ENCODE measurements at regions not wholly inside any gene's neighbourhood (a gene's known extent, or its start where the extent isn't known, plus 50 kb on each side); places are given as distances from the start of the nearest gene placed in this dataset.
A peak's percentile ranks its signal among the peaks of the same experiment; 100 is the strongest.
"Not testable (repeated sequence)": the region's sequence is repeated elsewhere in the genome, so short reads cannot be mapped to it uniquely, and the experiment has no call there.

- no peak for DNase-seq (ENCODE audit: low read depth)
Measured at GRCh38 chr14:30159374-30159773, 231.7 kb upstream of the PRKD1 start.

DNA sequence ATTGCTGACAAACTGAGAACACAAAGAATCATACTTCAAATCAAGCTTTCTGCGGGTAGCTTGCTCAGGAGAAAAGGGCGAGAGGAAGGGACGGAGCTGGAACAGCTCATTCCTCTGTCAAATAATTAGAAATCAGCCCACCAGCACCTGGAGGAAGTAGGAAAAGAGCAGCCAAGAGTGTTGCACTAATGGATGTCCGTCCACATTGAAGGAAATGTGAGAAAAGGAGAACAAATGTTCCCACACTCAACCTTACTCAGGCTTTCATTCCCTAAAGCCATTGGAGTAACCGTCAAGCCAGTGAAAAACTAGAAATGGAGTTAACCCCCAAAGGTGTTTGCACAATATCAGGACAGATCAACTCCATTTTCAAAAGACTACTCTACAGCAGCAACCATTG lies 233.0 kb upstream of the PRKD1 start:
- DNase-seq (ENCODE audit: low read depth) = no peak

DNA sequence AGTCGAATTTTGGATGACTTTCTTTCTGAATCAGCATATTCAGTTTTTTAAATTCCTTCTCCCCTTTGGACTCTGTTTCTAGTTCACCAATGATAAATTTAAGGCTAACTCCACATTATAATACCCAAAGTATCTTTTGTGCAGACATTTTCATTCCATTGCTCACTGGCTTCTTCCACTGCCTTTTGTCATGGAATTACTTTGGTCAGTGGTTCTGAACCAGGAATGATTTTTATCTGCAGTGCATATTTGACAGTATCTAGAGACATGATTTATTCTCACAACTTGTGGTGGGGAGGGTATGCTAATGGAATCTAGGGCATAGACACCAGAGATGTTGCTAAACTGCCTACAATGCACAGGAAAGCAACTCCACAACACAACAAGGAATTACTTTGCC lies 234.4 kb upstream of the PRKD1 start:
- no peak for DNase-seq (ENCODE audit: low read depth)

DNA sequence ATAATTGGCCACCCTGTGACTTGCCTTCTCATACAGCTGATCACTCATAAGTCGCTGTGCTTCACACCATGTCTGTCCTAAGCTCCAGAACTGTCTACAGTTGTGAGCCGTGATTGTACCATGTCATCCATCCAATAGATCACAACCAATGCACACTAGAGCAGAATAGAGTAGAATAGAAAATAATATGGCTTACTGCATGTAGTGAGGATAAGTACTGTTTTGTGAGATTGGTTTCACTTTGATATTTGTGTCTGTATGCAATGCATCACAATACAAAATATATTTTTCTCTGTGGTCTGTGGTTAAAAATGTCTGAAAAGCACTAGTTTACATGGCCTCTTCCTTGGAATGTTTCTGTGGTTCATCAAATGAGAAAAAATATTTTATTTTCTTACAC lies 237.6 kb upstream of the PRKD1 start:
- DNase-seq (ENCODE audit: low read depth) = no peak

- DNase-seq (ENCODE audit: low read depth) = no peak
Measured at GRCh38 chr14:30177781-30178180, 250.1 kb upstream of the PRKD1 start.

DNA sequence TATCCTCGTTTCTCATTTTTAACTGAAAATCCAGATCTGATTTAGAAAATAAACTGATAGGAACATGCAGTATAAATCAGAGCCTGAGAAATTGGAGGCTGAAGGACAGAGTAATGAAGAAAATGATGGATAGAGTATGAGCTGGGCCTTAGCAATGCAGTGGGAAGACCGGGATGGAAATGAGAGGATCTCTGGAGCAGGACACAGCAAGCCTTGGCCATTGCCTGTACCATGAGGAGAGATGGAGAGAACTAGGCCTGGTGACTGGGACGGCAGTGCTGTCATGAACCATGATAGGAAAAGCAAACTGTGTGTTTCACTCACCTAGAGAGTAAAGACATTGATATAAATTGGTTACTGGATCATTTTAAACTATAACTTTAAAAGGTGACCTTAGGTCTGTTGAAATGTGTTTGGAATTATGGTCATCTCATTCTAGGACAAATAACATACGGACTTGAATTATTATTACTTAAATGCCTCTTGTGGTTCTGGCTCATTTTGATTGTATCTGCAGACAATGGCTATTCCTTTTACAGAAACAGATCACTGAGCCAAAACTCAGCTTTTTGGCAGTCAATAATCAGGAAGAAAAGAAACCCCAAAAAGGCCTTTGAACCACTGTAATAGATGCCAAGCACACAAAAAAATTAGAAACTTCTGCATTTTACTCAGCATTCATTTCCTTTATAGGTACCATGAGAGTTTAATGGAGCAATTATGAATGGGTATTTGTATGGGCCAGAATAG lies 251.9 kb upstream of the PRKD1 start:
- DNase-seq (ENCODE audit: low read depth) = no peak

GRCh38 chr14:30180219-30180618 lies 252.6 kb upstream of the PRKD1 start:
- DNase-seq (ENCODE audit: low read depth) = no peak

GRCh38 chr14:30185832-30186231 lies 258.2 kb upstream of the PRKD1 start:
- DNase-seq (ENCODE audit: low read depth) = no peak

DNA sequence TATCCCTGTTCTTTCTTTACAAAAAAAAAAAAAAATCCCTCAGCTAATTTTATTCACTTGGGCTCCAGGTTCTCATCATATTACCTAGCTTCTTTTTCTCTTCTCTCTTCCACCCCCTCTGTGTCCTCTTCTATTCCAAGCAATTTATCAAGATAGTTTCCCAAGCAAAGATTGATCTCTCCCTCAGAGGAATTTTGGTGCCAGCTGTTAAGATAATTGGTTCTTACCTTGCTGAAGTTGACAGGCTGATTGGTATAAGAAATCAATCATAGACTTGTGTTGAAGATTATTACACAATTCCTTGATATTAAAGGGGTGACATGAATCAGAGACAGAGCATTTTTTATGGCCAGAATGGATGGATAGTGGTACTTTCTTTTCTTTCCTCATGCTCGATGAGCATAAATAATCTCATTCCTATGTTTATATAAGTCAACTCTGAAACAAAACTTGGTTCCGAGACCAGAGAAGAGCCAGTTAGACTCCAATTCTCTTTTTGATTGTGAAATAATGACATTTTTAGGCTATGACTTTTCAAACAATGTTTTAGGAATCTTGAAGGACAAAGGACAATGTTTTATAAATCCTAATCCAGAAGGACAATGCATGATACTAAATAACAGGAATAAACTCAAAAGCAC lies 264.1 kb upstream of the PRKD1 start:
- DNase-seq (ENCODE audit: low read depth) = peak; percentile 19

GRCh38 chr14:30193101-30193500 lies 265.5 kb upstream of the PRKD1 start:
- DNase-seq (ENCODE audit: low read depth) = no peak

DNA sequence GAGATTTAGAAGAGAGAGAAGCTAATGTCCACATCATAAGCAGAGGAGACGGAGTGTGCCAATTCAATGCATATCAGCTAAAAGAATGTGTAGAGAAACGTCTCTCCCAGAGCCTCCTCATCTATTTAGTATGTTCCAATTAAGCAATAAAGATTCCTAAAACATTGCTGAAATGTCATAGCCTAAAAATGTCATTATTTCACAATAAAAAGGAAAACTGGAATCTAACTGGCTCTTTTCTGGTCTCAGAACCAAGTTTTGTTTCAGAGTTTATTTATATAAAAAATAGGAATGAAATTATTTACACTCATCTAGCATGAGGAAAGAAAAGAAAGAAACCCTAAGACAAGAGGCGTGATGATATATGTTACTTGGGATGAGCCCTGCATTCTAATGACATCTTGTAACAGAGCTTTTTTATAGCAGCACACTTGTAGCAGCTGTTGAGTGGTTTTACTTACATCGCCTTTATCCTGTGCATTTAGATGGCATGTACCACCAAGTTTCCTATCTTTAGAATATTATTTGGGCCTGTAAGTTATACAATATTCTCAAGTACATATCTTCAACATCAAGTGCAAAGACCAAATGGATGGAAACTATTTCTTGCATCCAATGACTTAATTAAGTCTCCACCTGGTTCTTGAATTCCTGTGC lies 266.3 kb upstream of the PRKD1 start:
- peak; percentile 87 for DNase-seq (ENCODE audit: low read depth)

DNA sequence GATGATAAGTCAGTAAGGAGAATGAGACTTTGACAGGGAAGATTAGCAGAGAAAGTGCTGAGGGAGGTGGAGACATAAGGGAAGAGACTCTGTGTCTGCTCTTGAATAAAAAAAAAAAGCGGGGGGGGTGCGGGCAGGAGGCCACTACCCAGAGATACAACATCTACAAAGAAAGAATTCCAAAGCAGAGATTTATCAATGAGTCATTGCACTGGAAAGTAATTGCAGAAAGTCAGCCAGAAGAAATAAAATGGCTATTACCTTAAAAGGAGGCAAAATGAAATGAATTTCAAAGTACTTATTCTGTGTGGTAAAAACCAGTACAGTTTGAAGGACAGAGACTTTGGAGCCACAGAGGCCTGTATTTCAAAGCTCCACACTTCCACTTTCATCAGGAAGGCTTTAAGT lies 267.1 kb upstream of the PRKD1 start:
- DNase-seq (ENCODE audit: low read depth) = peak; percentile 81

- no peak for DNase-seq (ENCODE audit: low read depth)
Measured at GRCh38 chr14:30195941-30196340, 268.3 kb upstream of the PRKD1 start.

DNA sequence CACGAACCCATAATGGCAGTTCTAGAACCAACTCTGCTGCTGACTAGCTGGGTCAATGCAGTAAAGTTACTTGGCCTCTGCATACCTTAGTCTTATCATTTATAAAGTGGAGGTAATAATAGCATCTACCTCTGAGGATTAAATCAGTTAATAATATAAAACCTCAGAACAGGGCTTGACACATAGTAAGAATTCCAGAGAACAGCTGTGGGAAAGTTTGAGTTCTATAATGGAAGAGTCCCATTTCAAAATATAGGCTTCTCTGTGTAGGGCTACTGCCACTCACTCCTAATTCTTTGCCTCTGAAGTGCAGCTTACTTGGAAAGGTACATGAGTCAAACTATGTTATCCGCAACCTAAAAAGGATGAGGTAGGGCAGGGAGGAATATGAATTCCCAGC lies 269.2 kb upstream of the PRKD1 start:
- no peak for DNase-seq (ENCODE audit: low read depth)

DNA sequence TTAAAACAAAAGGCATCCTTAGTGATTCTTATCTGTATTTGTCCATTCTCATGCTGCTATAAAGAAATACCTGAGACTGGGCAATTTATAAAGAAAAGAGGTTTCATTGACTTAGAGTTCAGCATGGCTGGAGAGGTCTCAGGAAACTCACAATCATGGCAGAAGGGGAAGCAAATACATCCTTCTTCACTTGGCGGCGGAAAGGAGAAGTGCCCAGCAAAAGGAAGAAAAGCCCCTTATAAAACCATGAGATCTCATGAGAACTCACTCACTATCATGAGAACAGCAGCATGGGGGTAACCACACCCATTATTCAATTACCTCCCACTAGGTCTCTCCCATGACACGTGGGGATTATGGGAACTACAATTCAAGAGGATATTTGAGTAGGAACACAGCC lies 271.1 kb upstream of the PRKD1 start:
- not testable (repeated sequence) for DNase-seq (ENCODE audit: low read depth)

DNA sequence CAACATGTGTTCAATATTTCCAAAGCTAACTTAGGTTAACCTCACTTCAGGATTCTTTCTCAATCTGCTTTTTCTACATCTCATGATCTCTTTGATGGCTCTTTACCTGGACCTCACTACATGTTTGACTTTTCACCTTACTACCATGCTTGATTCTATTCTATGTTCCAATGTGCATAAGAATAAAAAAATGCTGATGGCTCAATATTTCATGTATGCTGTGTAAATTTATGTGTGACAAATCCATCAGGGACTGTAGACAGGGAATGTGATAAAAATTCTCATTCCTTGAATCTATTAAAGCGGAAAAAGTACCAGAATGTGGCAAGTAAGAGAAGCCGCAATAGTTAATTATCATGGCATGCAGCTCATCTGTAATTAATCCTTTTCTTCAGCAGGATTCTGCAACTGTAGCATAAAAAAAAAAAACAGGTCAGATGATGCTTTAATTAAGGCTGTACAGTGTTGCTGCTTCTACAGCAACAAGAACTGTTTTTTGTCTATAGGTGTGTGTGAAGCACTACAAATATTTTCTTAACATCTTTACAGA lies 276.9 kb upstream of the PRKD1 start:
- DNase-seq (ENCODE audit: low read depth) = no peak

- DNase-seq (ENCODE audit: low read depth) = no peak
Measured at GRCh38 chr14:30209136-30209535, 281.5 kb upstream of the PRKD1 start.

DNA sequence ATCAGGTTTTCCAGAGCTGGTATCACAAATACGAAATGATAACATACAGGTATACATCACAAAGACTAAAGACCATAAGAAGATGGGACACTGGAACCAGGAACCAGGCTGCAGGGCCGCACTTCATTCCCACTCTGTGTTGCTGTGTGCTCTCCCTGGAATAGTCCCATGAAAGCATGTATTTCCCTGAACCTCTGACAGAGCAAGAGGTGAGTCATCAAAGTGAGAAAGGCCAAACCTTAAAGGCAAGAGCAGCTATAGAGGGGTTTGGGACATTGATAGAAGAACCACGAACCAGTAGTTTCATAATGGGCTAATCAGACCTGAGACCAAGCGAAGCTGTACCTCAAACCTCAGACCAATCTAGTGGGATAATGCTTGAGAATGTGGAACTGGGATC lies 283.0 kb upstream of the PRKD1 start:
- DNase-seq (ENCODE audit: low read depth) = peak; percentile 62

DNA sequence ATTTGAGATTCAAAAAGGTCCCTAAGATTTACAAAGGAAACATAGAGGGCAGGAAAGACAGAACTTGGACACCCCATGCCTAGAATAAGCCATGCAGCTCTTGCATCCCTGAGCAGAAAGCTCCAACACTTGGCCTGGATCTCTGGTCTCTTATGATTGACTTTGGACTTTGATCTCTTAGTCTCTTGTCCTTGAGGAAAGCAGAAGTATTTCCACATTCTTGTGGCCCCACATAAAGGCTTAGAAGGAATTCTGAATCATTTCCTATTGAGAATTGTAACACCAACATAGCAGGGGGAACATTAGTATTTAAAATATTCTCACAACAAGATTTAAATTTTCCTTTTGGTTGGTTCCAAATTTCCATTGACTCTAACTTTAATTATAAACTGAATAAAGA lies 283.7 kb upstream of the PRKD1 start:
- DNase-seq (ENCODE audit: low read depth) = peak; percentile 53

DNA sequence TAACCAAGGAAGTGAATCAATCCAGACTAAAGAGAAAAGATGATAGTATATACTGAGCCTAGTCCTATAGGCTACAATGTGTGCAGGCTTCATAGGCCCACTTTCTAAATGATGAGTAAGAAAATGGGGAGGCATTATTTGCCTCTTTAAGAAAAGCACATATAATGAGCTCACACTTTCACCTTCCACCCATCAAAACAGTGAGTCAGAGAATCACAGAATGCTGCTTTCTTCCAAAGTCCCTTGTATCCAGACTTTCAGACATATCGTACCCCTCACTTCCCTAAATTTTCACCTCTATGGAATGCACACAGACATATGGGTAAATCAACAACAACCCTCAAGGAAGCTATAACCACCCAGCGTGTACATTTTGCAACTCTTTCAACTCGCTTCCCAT lies 286.4 kb upstream of the PRKD1 start:
- DNase-seq (ENCODE audit: low read depth) = peak; percentile 45

DNA sequence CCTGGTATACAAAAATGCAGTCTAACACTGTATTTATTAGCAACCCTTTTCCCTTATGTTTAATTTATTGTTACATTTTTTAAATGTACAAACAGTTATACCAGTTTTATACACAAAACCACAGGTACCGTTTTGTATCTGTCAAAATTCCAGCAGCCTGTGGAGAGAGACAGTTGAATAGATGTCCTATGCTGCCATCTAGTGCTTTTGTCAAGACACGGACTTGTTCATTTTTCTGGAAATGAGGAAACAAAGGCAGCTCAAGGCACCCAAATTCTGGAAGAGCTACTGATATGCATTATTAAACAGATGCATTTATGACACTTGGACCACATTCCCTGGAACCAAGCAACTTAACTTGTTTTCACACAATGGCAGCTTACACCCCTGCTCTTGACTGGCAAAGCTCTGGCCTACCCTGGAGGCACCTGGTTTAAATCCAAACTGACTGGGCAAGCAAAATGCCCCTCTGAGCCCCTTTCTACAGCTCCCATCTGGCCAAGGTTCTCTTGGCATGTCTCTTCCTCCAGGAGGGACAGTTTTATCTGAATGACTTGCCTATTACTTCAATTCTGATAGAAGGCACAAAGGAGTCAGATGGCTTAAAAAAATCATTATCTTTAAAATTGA lies 286.9 kb upstream of the PRKD1 start:
- DNase-seq (ENCODE audit: low read depth) = peak; percentile 78

DNA sequence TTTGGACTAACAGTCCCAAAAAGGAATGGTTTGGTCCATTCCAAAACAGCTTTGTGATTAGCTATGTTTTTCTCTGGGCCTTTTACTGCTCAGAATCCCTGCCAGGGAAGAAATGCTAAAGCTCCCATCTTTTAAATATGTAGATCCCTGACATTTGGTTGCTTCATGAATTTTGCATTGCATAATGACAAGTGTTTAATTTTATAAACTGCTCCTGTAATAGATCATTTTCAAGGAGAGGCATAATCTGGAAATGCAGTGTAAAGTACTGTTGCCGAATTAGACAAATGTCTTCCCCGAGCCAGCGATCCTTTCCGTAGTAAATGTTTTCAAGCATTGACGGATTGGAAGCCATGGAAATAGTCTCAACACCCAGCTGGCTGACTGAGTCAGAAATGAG lies 291.3 kb upstream of the PRKD1 start:
- no peak for DNase-seq (ENCODE audit: low read depth)

- DNase-seq (ENCODE audit: low read depth) = no peak
Measured at GRCh38 chr14:30221546-30221945, 293.9 kb upstream of the PRKD1 start.
